ENCODE measurements at regions not wholly inside any gene's neighbourhood (a gene's known extent, or its start where the extent isn't known, plus 50 kb on each side); places are given as distances from the start of the nearest gene placed in this dataset.
A peak's percentile ranks its signal among the peaks of the same experiment; 100 is the strongest.

DNA sequence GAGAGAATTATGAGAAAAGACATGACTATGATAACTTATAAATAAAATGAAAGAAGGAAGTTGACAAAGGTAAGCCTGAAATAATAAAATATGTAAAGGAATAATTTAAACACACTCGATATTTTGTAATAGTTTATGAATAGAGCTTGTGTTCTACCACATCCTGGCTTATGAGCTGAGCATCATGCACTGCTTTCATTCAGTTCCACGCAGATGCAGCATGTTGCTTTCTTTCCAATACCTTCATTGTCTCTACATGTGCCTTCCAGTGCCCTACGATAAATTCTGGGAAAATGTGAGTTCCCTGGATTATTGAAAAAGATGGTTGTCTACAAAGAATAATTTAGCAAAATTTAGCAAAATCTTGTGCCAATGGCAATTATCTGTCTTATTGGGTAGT lies 398.9 kb upstream of the SEMA3C start:
- no peak for DNase-seq
- no peak overlapping the region for H3K27ac Mint-ChIP-seq
- H3K4me3 Mint-ChIP-seq, result no peak overlapping the region
- H3K27me3 Mint-ChIP-seq (ENCODE audit: insufficient read depth), result no peaks in the 10 kb centered on the region
- TF ChIP-seq, protein P1, sequence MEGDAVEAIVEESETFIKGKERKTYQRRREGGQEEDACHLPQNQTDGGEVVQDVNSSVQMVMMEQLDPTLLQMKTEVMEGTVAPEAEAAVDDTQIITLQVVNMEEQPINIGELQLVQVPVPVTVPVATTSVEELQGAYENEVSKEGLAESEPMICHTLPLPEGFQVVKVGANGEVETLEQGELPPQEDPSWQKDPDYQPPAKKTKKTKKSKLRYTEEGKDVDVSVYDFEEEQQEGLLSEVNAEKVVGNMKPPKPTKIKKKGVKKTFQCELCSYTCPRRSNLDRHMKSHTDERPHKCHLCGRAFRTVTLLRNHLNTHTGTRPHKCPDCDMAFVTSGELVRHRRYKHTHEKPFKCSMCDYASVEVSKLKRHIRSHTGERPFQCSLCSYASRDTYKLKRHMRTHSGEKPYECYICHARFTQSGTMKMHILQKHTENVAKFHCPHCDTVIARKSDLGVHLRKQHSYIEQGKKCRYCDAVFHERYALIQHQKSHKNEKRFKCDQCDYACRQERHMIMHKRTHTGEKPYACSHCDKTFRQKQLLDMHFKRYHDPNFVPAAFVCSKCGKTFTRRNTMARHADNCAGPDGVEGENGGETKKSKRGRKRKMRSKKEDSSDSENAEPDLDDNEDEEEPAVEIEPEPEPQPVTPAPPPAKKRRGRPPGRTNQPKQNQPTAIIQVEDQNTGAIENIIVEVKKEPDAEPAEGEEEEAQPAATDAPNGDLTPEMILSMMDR (IDR thresholded peaks at IDR 0.05), result no peak
- no peaks in the 10 kb centered on the region; the same call in 1 of the 2 replicates for H3K4me1 Mint-ChIP-seq (ENCODE audit: low read depth)
- no peaks in the 10 kb centered on the region for H3K36me3 Mint-ChIP-seq (ENCODE audit: low read depth)
- H3K9me3 Mint-ChIP-seq, result no peaks in the 10 kb centered on the region

- TF ChIP-seq, protein P1 (IDR thresholded peaks at IDR 0.05), result no peak
- Mint-ChIP-seq H3K4me3 (no peak overlapping the region), H3K27ac (peak overlapping the region; percentile 25; the same call in 1 of the 2 replicates), H3K36me3 (ENCODE audit: low read depth) (peaks cover 5% of the 10 kb centered on the region; the same call in 1 of the 2 replicates), H3K27me3 (ENCODE audit: insufficient read depth) (no peaks in the 10 kb centered on the region; the same call in 1 of the 2 replicates), H3K4me1 (ENCODE audit: low read depth) (peaks cover 10% of the 10 kb centered on the region), H3K9me3 (no peaks in the 10 kb centered on the region)
- peak; percentile 21 for DNase-seq
These were observed 389.9 kb upstream of the SEMA3C start for GRCh38 chr7:81308643-81309322.

- no peak overlapping the region for H3K27ac Mint-ChIP-seq
These were observed 383.0 kb upstream of the SEMA3C start for GRCh38 chr7:81301815-81302214.

GRCh38 chr7:81300753-81301152 lies 381.9 kb upstream of the SEMA3C start:
- TF ChIP-seq, protein P1 (IDR thresholded peaks at IDR 0.05), result no peak
- no peak overlapping the region for H3K4me3 Mint-ChIP-seq
- no peaks in the 10 kb centered on the region; the same call in 1 of the 2 replicates for H3K27me3 Mint-ChIP-seq (ENCODE audit: insufficient read depth)
- 0 out of 2 replicates have a peak, but pooled peaks cover 6% of the 10 kb centered on the region for H3K36me3 Mint-ChIP-seq (ENCODE audit: low read depth)
- peaks cover 39% of the 10 kb centered on the region for H3K4me1 Mint-ChIP-seq (ENCODE audit: low read depth)
- no peak overlapping the region for H3K27ac Mint-ChIP-seq
- H3K9me3 Mint-ChIP-seq, result no peaks in the 10 kb centered on the region; the same call in 1 of the 2 replicates
- DNase-seq, result no peak

More at GRCh38 chr7:81301815-81302214, 383.0 kb upstream of the SEMA3C start:
- Mint-ChIP-seq H3K27me3 (ENCODE audit: insufficient read depth) (no peaks in the 10 kb centered on the region; the same call in 1 of the 2 replicates), H3K9me3 (no peaks in the 10 kb centered on the region), H3K4me1 (ENCODE audit: low read depth) (peaks cover 34% of the 10 kb centered on the region), H3K36me3 (ENCODE audit: low read depth) (0 out of 2 replicates have a peak, but pooled peaks cover under 1% of the 10 kb centered on the region), H3K4me3 (no peak overlapping the region)
- TF ChIP-seq, protein P1 (IDR thresholded peaks at IDR 0.05), result no peak
- DNase-seq, result no peak

DNA sequence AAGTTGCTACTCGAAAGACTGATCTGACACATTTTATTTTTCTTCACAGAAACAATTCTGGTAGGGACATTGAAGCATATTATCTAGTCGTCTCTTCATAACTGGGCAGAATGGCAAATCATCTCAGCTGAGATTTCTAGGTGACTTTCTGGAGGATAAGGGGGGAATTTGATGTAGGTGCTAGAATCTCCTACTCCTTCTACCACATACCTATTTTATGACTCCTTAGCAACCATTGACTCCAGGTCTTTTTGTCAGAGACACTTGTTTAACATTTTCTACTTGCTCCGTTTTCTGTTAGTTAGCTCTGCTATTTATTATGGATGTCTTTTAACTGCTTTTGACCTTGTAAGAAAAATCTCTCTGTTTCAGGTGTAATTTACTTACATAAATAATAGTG lies 380.9 kb upstream of the SEMA3C start:
- H3K36me3 Mint-ChIP-seq (ENCODE audit: low read depth), result 0 out of 2 replicates have a peak, but pooled peaks cover 6% of the 10 kb centered on the region
- TF ChIP-seq, protein P1 (IDR thresholded peaks at IDR 0.05), result no peak
- H3K4me3 Mint-ChIP-seq, result peak overlapping the region; percentile 48
- no peaks in the 10 kb centered on the region; the same call in 1 of the 2 replicates for H3K9me3 Mint-ChIP-seq
- H3K27ac Mint-ChIP-seq, result peak overlapping the region; percentile 87
- DNase-seq, result no peak
- H3K4me1 Mint-ChIP-seq (ENCODE audit: low read depth), result peaks cover 39% of the 10 kb centered on the region
- H3K27me3 Mint-ChIP-seq (ENCODE audit: insufficient read depth), result peaks cover 4% of the 10 kb centered on the region; the same call in 1 of the 2 replicates
